C1 segment of cervical spinal cord (tissue), 14 donors: ENCODE measurements at regions not wholly inside any gene's neighbourhood (a gene's known extent, or its start where the extent isn't known, plus 50 kb on each side); places are given as distances from the start of the nearest gene placed in this dataset.
"Not testable (repeated sequence)": the region's sequence is repeated elsewhere in the genome, so short reads cannot be mapped to it uniquely, and the experiment has no call there.

Experiments used
- DNase-seq, 14 donors: peaks; one replicate each; lab custom pipeline; 2025; lab: John Stamatoyannopoulos, UW

GRCh38 chr4:148550788-148551187 lies 108.6 kb upstream of the NR3C2 start:
- no peak for DNase-seq

GRCh38 chr4:148542922-148543623 lies 100.9 kb upstream of the NR3C2 start:
- no peak for DNase-seq

GRCh38 chr4:148540622-148541326 lies 98.6 kb upstream of the NR3C2 start:
- DNase-seq = no peak

- no peak for DNase-seq
Measured at GRCh38 chr4:148539387-148539786, 97.2 kb upstream of the NR3C2 start.

- DNase-seq = not testable (repeated sequence)
Measured at GRCh38 chr4:148533851-148534250, 91.6 kb upstream of the NR3C2 start.

GRCh38 chr4:148530114-148530513 lies 87.9 kb upstream of the NR3C2 start:
- DNase-seq = no peak

- DNase-seq = no peak
Measured at GRCh38 chr4:148527571-148527970, 85.4 kb upstream of the NR3C2 start.

- no peak for DNase-seq
Measured at GRCh38 chr4:148522995-148523394, 80.8 kb upstream of the NR3C2 start.

- DNase-seq = no peak
Measured at GRCh38 chr4:148515248-148515647, 73.0 kb upstream of the NR3C2 start.

GRCh38 chr4:148514581-148514980 lies 72.4 kb upstream of the NR3C2 start:
- no peak for DNase-seq

GRCh38 chr4:148514041-148514440 lies 71.8 kb upstream of the NR3C2 start:
- no peak for DNase-seq

- no peak for DNase-seq
Measured at GRCh38 chr4:148510211-148510610, 68.0 kb upstream of the NR3C2 start.

GRCh38 chr4:148503681-148504080 lies 61.5 kb upstream of the NR3C2 start:
- DNase-seq = no peak

GRCh38 chr4:148497258-148497657 lies 55.0 kb upstream of the NR3C2 start:
- no peak for DNase-seq

GRCh38 chr4:148495463-148495862 lies 53.2 kb upstream of the NR3C2 start:
- DNase-seq = no peak
